Endothelial cell of umbilical vein (primary cell): ENCODE measurements at regions not wholly inside any gene's neighbourhood (a gene's known extent, or its start where the extent isn't known, plus 50 kb on each side); places are given as distances from the start of the nearest gene placed in this dataset.

Experiments used
- BruUV-seq: library from RNA; stranded (reverse); fragments of 400-500 nt; replicated peaks from 2 replicates; lab custom pipeline; 2021; lab: Mats Ljungman, UMichigan
- CTCF ChIA-PET: fragments of 300-600, 350-600 bp; sonication (Branson Sonifier 250); formaldehyde crosslinking; loops from one replicate; lab custom pipeline; 2021; ENCODE audit warnings: antibody characterized with exemption, inconsistent platforms; lab: Charles Lee
- POLR2A ChIA-PET: fragments of 300-600, 350-600 bp; sonication (Branson Sonifier 250); formaldehyde crosslinking; loops from one replicate; lab custom pipeline; 2021; ENCODE audit warnings: antibody characterized with exemption, inconsistent platforms; lab: Charles Lee
- DNase-seq: peaks from one replicate; pipeline ENCODE4 v3.0.0-alpha.2; 2011; ENCODE audit warnings: low read depth, low spot score
- FAIRE-seq: peaks from 2 replicates; lab custom pipeline; 2011; peaks lifted over from hg19 to GRCh38; lab: Jason Lieb, UNC
- H2AFZ ChIP-seq: 2 replicates; pipeline ENCODE4 v1.6.0; 2012; ENCODE audit warnings: low read depth, low read length, control low read depth, inconsistent platforms
- H3K27ac ChIP-seq: 2 replicates; pipeline ENCODE4 v1.5.1; 2011; ENCODE audit warnings: low read depth, mild to moderate bottlenecking, control low read depth, low read length, moderate library complexity; ENCODE audit not compliant: insufficient read depth
- H3K27me3 ChIP-seq, 2 experiments: 2 replicates each; pipeline versions ENCODE4 v1.6.0 to v1.6.1; 2011; ENCODE audit warnings: low read length in 2 of 2, mixed read lengths in 1 of 2; ENCODE audit not compliant: control insufficient read depth in 2 of 2, insufficient read depth in 2 of 2
- H3K36me3 ChIP-seq, 2 experiments: 2 replicates in 1 of 2; 3 replicates in 1 of 2; pipeline ENCODE4 v1.5.1; 2011; ENCODE audit warnings: low read length in 2 of 2, mild to moderate bottlenecking in 1 of 2, moderate library complexity in 1 of 2; ENCODE audit not compliant: control insufficient read depth in 2 of 2, insufficient read depth in 2 of 2; ENCODE audit errors: extremely low read depth in 1 of 2
- H3K4me1 ChIP-seq: 3 replicates; pipeline ENCODE4 v1.5.1; 2011; ENCODE audit warnings: mild to moderate bottlenecking, low read length; ENCODE audit not compliant: control insufficient read depth, insufficient read depth; ENCODE audit errors: extremely low read depth
- H3K4me2 ChIP-seq: 2 replicates; pipeline ENCODE4 v1.6.1; 2011; ENCODE audit warnings: low read length, control low read depth, mixed read lengths; ENCODE audit not compliant: insufficient read depth
- H3K4me3 ChIP-seq, 3 experiments: fragments of 200-600 bp in 1 of 3; sonication (generic), shearing (Covaris generic) in 1 of 3; replicated peaks in 1 of 3; 2 replicates each; pipeline ENCODE4 v1.5.1; 2011 to 2016; ENCODE audit warnings: control low read depth in 3 of 3, low read length in 3 of 3, mild to moderate bottlenecking in 2 of 3, inconsistent platforms in 1 of 3, low read depth in 1 of 3, moderate library complexity in 1 of 3; ENCODE audit not compliant: insufficient read depth in 1 of 3
- H3K79me2 ChIP-seq: 2 replicates; pipeline ENCODE4 v1.6.0; 2012; ENCODE audit warnings: low read length, inconsistent platforms; ENCODE audit not compliant: control insufficient read depth, insufficient read depth
- H3K9ac ChIP-seq: replicated peaks from 2 replicates; pipeline ENCODE3; 2011; ENCODE audit warnings: low read length, control low read depth; ENCODE audit not compliant: insufficient read depth; ENCODE audit errors: extremely low read depth
- H3K9me1 ChIP-seq: replicated peaks from 3 replicates; pipeline ENCODE4 v1.6.0; 2011; ENCODE audit warnings: mild to moderate bottlenecking, low read length; ENCODE audit not compliant: control insufficient read depth, insufficient read depth; ENCODE audit errors: extremely low read depth
- H3K9me3 ChIP-seq: replicated peaks from 2 replicates; pipeline ENCODE4 v1.5.1; 2012; ENCODE audit warnings: low read length, inconsistent platforms; ENCODE audit not compliant: control insufficient read depth, insufficient read depth
- H4K20me1 ChIP-seq: replicated peaks from 2 replicates; pipeline ENCODE3; 2011; ENCODE audit warnings: mild to moderate bottlenecking, low read length; ENCODE audit not compliant: control insufficient read depth, insufficient read depth; ENCODE audit errors: extremely low read depth
- EZH2 ChIP-seq: IDR thresholded peaks from 2 replicates; pipeline ENCODE4 v1.6.1; 2012; ENCODE audit warnings: borderline replicate concordance, low read depth, mild to moderate bottlenecking, moderate library complexity, low read length, inconsistent platforms; ENCODE audit not compliant: severe bottlenecking
- FOS ChIP-seq: IDR thresholded peaks from 2 replicates; pipeline ENCODE4 v1.6.1; 2011; ENCODE audit warnings: mild to moderate bottlenecking, low read length, moderate library complexity, borderline replicate concordance; ENCODE audit not compliant: insufficient read depth
- GATA2 ChIP-seq: IDR thresholded peaks from 2 replicates; pipeline ENCODE4 v1.7.0; 2011; ENCODE audit warnings: low read depth, mild to moderate bottlenecking, moderate library complexity, mixed read lengths, low read length; ENCODE audit not compliant: insufficient read length, insufficient read depth
- JUN ChIP-seq: IDR thresholded peaks from 2 replicates; pipeline ENCODE4 v1.6.1; 2011; ENCODE audit warnings: borderline replicate concordance, low read depth; ENCODE audit not compliant: insufficient read length, insufficient read depth
- MYC ChIP-seq: IDR thresholded peaks from one replicate; pipeline ENCODE4 v1.6.1; 2011; ENCODE audit warnings: mild to moderate bottlenecking, low read depth, low read length
- POLR2A ChIP-seq: IDR thresholded peaks from 2 replicates; pipeline ENCODE4 v1.6.1; 2012; ENCODE audit warnings: low read depth, mild to moderate bottlenecking, control low read depth, low read length
- POLR2AphosphoS5 ChIP-seq: IDR thresholded peaks from 2 replicates; pipeline ENCODE4 v1.6.1; 2012; ENCODE audit warnings: low read depth, mild to moderate bottlenecking, control low read depth, low read length, moderate library complexity; ENCODE audit not compliant: insufficient read depth
- dilution Hi-C: fragments of 300-500 bp; cut with MboI; formaldehyde crosslinking; loops from one replicate; pipeline ENCODE4 v1.15.0; 2019; ENCODE audit warnings: low sequenced_read_pairs; ENCODE audit not compliant: extremely low pct_ligation_motif_present
- intact Hi-C: fragments of 100-400 bp; cut with micrococcal nuclease; formaldehyde crosslinking; loops from one replicate; pipeline ENCODE4 v1.10.0; 2022
- TF ChIP-seq, protein P1 (sequence below): IDR thresholded peaks from 2 replicates; pipeline ENCODE4 v1.6.1; 2011; ENCODE audit not compliant: insufficient read depth, insufficient read length
- TF ChIP-seq, protein P2 (sequence below), 2 donors: IDR thresholded peaks; 1 replicate in 1 of 2; 2 replicates in 1 of 2; pipeline ENCODE4 v1.5.1; 2011; ENCODE audit warnings: low read length in 2 of 2, mild to moderate bottlenecking in 2 of 2, moderate library complexity in 2 of 2, control low read depth in 1 of 2, inconsistent platforms in 1 of 2, low read depth in 1 of 2; ENCODE audit not compliant: insufficient read depth in 1 of 2; ENCODE audit errors: extremely low read depth in 1 of 2

DNA sequence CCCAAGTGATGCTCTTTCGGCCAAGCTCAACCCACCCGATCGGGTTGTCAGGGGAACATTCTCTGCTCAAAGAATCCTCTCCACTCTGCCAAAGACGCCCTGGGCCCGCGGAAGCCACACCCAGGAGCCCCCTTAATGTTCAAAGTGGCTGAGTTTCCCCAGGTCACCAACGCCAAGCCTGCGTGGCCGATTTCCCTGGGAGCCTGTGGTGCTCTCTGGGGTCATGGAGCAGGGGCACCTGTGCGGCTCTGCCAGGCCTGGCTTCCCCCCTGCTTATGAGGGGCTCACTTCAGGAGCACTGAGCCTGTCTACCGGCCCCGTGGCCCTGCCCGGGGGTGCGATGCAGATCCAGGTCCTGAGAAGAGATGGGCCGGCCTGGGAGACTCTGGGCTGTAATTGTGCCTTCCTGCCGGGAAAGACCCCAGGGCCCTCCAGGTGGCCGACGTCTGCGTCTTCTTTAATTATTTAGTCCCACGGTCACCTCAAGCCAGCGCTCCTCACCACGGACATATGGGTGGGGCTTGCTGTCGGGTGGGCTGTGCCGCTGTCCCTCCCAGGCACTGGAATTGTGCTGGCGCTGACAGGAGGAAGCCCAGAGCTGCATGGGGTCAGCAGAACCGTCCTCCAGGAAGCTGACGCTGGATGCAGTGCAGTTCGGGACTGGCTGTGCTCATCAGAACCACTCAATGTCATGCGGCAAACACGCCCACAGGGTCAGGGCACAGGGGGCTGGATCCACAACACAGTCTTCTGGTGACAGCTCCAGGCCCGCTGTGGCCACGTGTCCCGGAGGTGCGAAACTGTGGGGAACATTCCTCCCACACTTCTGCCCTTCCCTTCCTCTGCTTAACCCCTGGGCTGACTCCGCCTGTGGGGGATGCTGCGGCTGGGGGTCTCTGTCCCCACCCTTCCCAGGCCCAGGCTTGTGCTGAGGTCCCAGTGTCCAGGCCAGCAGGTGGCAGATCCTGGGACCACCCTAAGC, 267.6 kb upstream of the SFSWAP start:
- Histone ChIP-seq H4K20me1 (no peaks in the 10 kb centered on the region), H3K9me3 (no peaks in the 10 kb centered on the region), H3K4me2 (no peak overlapping the region), H3K4me3 (no peak overlapping the region), H3K36me3 (no peaks in the 10 kb centered on the region), H3K9ac (no peak overlapping the region), H3K27me3 (no peaks in the 10 kb centered on the region), H2AFZ (no peak overlapping the region), H3K79me2 (no peaks in the 10 kb centered on the region), H3K27ac (no peak overlapping the region), H3K9me1 (no peaks in the 10 kb centered on the region), H3K4me1 (no peaks in the 10 kb centered on the region)
- FAIRE-seq: no peak
- ChIA-PET POLR2A (no interaction called here), CTCF (no interaction called here)
- dilution Hi-C loops: no loop called here
- no peak for DNase-seq
- BruUV-seq: no TSS peak
- TF ChIP-seq POLR2A (no peak), MYC (no peak)
- intact Hi-C loops: no loop called here

DNA sequence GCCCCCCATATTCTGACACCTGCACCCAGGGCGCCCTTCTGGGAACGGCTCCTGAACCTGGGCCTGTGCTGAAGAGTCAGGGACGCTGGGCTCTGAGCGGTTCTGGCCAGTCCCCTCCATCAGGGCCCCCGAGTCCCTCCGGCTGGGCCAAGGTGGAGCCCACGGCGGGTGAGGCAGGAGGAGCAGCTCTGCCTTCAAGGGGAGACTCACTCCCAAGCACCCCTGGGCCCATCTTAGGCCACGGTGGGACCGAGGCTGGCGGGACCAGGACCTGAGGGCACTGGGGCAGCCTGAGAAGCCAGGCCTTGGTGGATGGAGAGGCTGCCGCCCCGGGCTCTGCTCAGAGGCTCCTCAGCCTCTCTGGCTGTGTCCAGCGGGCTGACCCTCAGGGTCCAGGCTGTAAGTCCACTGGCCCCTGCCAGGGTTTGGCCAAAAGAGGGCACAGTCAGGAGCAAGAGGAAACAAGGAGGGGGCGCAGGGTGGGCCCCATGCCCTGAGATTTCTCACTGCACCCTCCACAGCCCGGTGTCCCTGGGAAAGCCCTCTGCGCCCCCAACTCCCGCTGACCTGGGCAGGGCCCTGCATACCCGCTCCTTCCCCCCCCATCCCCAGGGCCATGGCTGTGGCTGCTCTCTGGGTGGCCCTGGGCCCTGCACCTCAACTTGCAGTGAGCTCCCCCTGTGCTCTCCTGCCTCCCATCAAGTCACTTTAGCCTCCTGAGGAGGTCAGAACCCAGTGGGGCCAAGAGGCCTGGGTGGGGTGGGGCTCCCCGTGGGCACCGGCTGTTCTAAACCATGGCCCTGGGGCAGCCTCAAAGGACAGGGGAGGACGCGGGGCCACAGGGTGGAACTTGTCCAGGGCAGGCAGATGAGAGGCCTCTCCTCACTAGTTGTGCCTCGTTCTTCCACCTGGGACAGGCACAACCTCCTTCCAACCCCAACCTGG, 266.4 kb upstream of the SFSWAP start:
- Histone ChIP-seq H3K4me2 (no peak overlapping the region), H3K9me1 (no peaks in the 10 kb centered on the region), H3K4me3 (no peak overlapping the region), H3K4me1 (no peaks in the 10 kb centered on the region), H3K27me3 (no peaks in the 10 kb centered on the region), H3K79me2 (no peaks in the 10 kb centered on the region), H3K9me3 (no peaks in the 10 kb centered on the region), H2AFZ (no peak overlapping the region), H3K9ac (no peak overlapping the region), H3K27ac (no peak overlapping the region), H4K20me1 (no peaks in the 10 kb centered on the region), H3K36me3 (no peaks in the 10 kb centered on the region)
- dilution Hi-C loops (no loop called here), intact Hi-C loops (no loop called here)
- ChIA-PET POLR2A (no interaction called here), CTCF (no interaction called here)
- TF ChIP-seq, protein P1, sequence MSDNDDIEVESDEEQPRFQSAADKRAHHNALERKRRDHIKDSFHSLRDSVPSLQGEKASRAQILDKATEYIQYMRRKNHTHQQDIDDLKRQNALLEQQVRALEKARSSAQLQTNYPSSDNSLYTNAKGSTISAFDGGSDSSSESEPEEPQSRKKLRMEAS: no peak
- TF ChIP-seq GATA2 (no peak), MYC (no peak), FOS (no peak), JUN (no peak), EZH2 (no peak), POLR2AphosphoS5 (no peak), POLR2A (no peak)
- TF ChIP-seq, protein P2, sequence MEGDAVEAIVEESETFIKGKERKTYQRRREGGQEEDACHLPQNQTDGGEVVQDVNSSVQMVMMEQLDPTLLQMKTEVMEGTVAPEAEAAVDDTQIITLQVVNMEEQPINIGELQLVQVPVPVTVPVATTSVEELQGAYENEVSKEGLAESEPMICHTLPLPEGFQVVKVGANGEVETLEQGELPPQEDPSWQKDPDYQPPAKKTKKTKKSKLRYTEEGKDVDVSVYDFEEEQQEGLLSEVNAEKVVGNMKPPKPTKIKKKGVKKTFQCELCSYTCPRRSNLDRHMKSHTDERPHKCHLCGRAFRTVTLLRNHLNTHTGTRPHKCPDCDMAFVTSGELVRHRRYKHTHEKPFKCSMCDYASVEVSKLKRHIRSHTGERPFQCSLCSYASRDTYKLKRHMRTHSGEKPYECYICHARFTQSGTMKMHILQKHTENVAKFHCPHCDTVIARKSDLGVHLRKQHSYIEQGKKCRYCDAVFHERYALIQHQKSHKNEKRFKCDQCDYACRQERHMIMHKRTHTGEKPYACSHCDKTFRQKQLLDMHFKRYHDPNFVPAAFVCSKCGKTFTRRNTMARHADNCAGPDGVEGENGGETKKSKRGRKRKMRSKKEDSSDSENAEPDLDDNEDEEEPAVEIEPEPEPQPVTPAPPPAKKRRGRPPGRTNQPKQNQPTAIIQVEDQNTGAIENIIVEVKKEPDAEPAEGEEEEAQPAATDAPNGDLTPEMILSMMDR (IDR thresholded peaks at IDR 0.05; ENCODE audit: extremely low read depth in 1 of 2, insufficient read depth in 1 of 2, low read depth in 1 of 2, low read length in 2 of 2): no peak
- FAIRE-seq: no peak
- DNase-seq: no peak
- BruUV-seq: no TSS peak
